ENCODE measurements at regions not wholly inside any gene's neighbourhood (a gene's known extent, or its start where the extent isn't known, plus 50 kb on each side); places are given as distances from the start of the nearest gene placed in this dataset.

- no peak for DNase-seq
- no peaks in the 10 kb centered on the region for H3K27me3 ChIP-seq
- no peaks in the 10 kb centered on the region for H3K4me1 ChIP-seq
- no peak overlapping the region for H3K27ac ChIP-seq
- no peaks in the 10 kb centered on the region for H3K36me3 ChIP-seq
- H3K9me3 ChIP-seq (replicated peaks) = no peaks in the 10 kb centered on the region
- no peak overlapping the region for H3K4me3 ChIP-seq
Measured at GRCh38 chr4:111713276-111713675, 432.0 kb upstream of the FAM241A start.

- no peaks in the 10 kb centered on the region for H3K36me3 ChIP-seq
- H3K4me3 ChIP-seq = no peak overlapping the region
Measured at GRCh38 chr4:111717921-111718320, 427.3 kb upstream of the FAM241A start.

GRCh38 chr4:111718763-111719559, 426.3 kb upstream of the FAM241A start:
- no peak overlapping the region for H3K27ac ChIP-seq
- no peaks in the 10 kb centered on the region for H3K9me3 ChIP-seq (replicated peaks)
- H3K27me3 ChIP-seq = no peaks in the 10 kb centered on the region
- no peaks in the 10 kb centered on the region for H3K36me3 ChIP-seq
- H3K4me1 ChIP-seq = no peaks in the 10 kb centered on the region
- no peak for DNase-seq
- no peak overlapping the region for H3K4me3 ChIP-seq

More at GRCh38 chr4:111717921-111718320, 427.3 kb upstream of the FAM241A start:
- no peaks in the 10 kb centered on the region for H3K9me3 ChIP-seq (replicated peaks)
- DNase-seq = no peak
- no peak overlapping the region for H3K27ac ChIP-seq
- no peaks in the 10 kb centered on the region for H3K4me1 ChIP-seq
- H3K27me3 ChIP-seq = no peaks in the 10 kb centered on the region

- Histone ChIP-seq H3K27me3 (no peaks in the 10 kb centered on the region), H3K27ac (no peak overlapping the region), H3K9me3 (replicated peaks) (no peaks in the 10 kb centered on the region), H3K4me3 (no peak overlapping the region), H3K4me1 (no peaks in the 10 kb centered on the region), H3K36me3 (no peaks in the 10 kb centered on the region)
- DNase-seq = no peak
Measured at GRCh38 chr4:111720866-111721265, 424.4 kb upstream of the FAM241A start.

GRCh38 chr4:111722213-111722720, 423.0 kb upstream of the FAM241A start:
- Histone ChIP-seq H3K4me1 (no peaks in the 10 kb centered on the region), H3K36me3 (no peaks in the 10 kb centered on the region), H3K27ac (no peak overlapping the region), H3K27me3 (no peaks in the 10 kb centered on the region), H3K4me3 (no peak overlapping the region), H3K9me3 (replicated peaks) (no peaks in the 10 kb centered on the region)
- no peak for DNase-seq

- no peak overlapping the region for H3K4me3 ChIP-seq
- no peaks in the 10 kb centered on the region for H3K36me3 ChIP-seq
- no peaks in the 10 kb centered on the region for H3K9me3 ChIP-seq (replicated peaks)
- no peak for DNase-seq
- H3K4me1 ChIP-seq = no peaks in the 10 kb centered on the region
- H3K27ac ChIP-seq = no peak overlapping the region
- no peaks in the 10 kb centered on the region for H3K27me3 ChIP-seq
Measured at GRCh38 chr4:111736516-111736915, 408.7 kb upstream of the FAM241A start.

- H3K9me3 ChIP-seq (replicated peaks) = no peaks in the 10 kb centered on the region
- H3K27me3 ChIP-seq = no peaks in the 10 kb centered on the region
- H3K4me3 ChIP-seq = no peak overlapping the region
- H3K27ac ChIP-seq = no peak overlapping the region
- H3K4me1 ChIP-seq = no peaks in the 10 kb centered on the region
- H3K36me3 ChIP-seq = no peaks in the 10 kb centered on the region
- DNase-seq = no peak
Measured at GRCh38 chr4:111744847-111745246, 400.4 kb upstream of the FAM241A start.

GRCh38 chr4:111748157-111748556, 397.1 kb upstream of the FAM241A start:
- Histone ChIP-seq H3K27me3 (no peaks in the 10 kb centered on the region), H3K9me3 (replicated peaks) (no peaks in the 10 kb centered on the region), H3K4me3 (no peak overlapping the region), H3K36me3 (no peaks in the 10 kb centered on the region), H3K4me1 (no peaks in the 10 kb centered on the region), H3K27ac (no peak overlapping the region)
- DNase-seq = no peak

GRCh38 chr4:111754003-111754402, 391.3 kb upstream of the FAM241A start:
- Histone ChIP-seq H3K4me1 (no peaks in the 10 kb centered on the region), H3K9me3 (replicated peaks) (no peaks in the 10 kb centered on the region), H3K27ac (no peak overlapping the region), H3K4me3 (no peak overlapping the region), H3K27me3 (no peaks in the 10 kb centered on the region), H3K36me3 (no peaks in the 10 kb centered on the region)
- no peak for DNase-seq

GRCh38 chr4:111755571-111755970, 389.7 kb upstream of the FAM241A start:
- Histone ChIP-seq H3K36me3 (no peaks in the 10 kb centered on the region), H3K4me1 (no peaks in the 10 kb centered on the region), H3K27me3 (no peaks in the 10 kb centered on the region), H3K9me3 (replicated peaks) (no peaks in the 10 kb centered on the region), H3K27ac (no peak overlapping the region), H3K4me3 (no peak overlapping the region)
- no peak for DNase-seq

GRCh38 chr4:111761531-111761930, 383.7 kb upstream of the FAM241A start:
- Histone ChIP-seq H3K27me3 (no peaks in the 10 kb centered on the region), H3K4me3 (no peak overlapping the region), H3K36me3 (no peaks in the 10 kb centered on the region), H3K4me1 (no peaks in the 10 kb centered on the region), H3K27ac (no peak overlapping the region), H3K9me3 (replicated peaks) (no peaks in the 10 kb centered on the region)
- DNase-seq = peak in 1 of 2 experiments; percentile 13

- no peak for DNase-seq
- Histone ChIP-seq H3K4me1 (no peaks in the 10 kb centered on the region), H3K27me3 (no peaks in the 10 kb centered on the region), H3K27ac (no peak overlapping the region), H3K36me3 (no peaks in the 10 kb centered on the region), H3K4me3 (no peak overlapping the region), H3K9me3 (replicated peaks) (no peaks in the 10 kb centered on the region)
Measured at GRCh38 chr4:111770514-111770913, 374.7 kb upstream of the FAM241A start.

GRCh38 chr4:111773858-111774257, 371.4 kb upstream of the FAM241A start:
- no peak overlapping the region for H3K27ac ChIP-seq
- H3K9me3 ChIP-seq (replicated peaks) = no peaks in the 10 kb centered on the region
- H3K36me3 ChIP-seq = no peaks in the 10 kb centered on the region
- H3K27me3 ChIP-seq = no peaks in the 10 kb centered on the region
- no peak overlapping the region for H3K4me3 ChIP-seq
- DNase-seq = peak in 1 of 2 experiments; percentile 2
- no peaks in the 10 kb centered on the region for H3K4me1 ChIP-seq

GRCh38 chr4:111775556-111776297, 369.5 kb upstream of the FAM241A start:
- Histone ChIP-seq H3K4me3 (no peak overlapping the region), H3K27ac (no peak overlapping the region), H3K9me3 (replicated peaks) (no peaks in the 10 kb centered on the region), H3K36me3 (no peaks in the 10 kb centered on the region), H3K4me1 (no peaks in the 10 kb centered on the region), H3K27me3 (no peaks in the 10 kb centered on the region)
- no peak for DNase-seq

- Histone ChIP-seq H3K27me3 (no peaks in the 10 kb centered on the region), H3K9me3 (replicated peaks) (no peaks in the 10 kb centered on the region), H3K36me3 (no peaks in the 10 kb centered on the region), H3K4me3 (no peak overlapping the region), H3K27ac (no peak overlapping the region), H3K4me1 (no peaks in the 10 kb centered on the region)
- DNase-seq = no peak
Measured at GRCh38 chr4:111776561-111776960, 368.7 kb upstream of the FAM241A start.

Measured in SJCRH30 (cell line).